ENCODE measurements at regions not wholly inside any gene's neighbourhood (a gene's known extent, or its start where the extent isn't known, plus 50 kb on each side); places are given as distances from the start of the nearest gene placed in this dataset.

DNA sequence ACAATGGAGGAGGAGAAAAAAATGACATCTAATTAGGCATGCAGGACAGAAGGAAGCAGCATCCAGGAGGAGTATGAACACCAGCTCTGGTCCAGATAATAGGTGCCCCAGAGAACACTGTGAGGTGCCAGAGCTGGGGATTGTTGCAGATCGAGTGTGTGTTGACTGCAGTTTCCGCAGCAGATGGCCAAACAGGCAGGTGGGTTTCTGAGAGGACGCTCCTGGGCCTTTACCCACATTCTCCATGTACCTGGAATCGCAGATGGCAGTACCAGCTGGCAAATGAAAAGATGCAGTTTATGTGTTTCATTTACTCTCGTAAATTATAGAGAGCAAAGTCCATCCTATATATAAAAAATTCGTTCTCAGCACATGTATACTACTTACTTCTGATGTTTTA lies 182.2 kb upstream of the ISL1 start:
- TF ChIP-seq, protein P1, sequence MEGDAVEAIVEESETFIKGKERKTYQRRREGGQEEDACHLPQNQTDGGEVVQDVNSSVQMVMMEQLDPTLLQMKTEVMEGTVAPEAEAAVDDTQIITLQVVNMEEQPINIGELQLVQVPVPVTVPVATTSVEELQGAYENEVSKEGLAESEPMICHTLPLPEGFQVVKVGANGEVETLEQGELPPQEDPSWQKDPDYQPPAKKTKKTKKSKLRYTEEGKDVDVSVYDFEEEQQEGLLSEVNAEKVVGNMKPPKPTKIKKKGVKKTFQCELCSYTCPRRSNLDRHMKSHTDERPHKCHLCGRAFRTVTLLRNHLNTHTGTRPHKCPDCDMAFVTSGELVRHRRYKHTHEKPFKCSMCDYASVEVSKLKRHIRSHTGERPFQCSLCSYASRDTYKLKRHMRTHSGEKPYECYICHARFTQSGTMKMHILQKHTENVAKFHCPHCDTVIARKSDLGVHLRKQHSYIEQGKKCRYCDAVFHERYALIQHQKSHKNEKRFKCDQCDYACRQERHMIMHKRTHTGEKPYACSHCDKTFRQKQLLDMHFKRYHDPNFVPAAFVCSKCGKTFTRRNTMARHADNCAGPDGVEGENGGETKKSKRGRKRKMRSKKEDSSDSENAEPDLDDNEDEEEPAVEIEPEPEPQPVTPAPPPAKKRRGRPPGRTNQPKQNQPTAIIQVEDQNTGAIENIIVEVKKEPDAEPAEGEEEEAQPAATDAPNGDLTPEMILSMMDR (conservative IDR thresholded peaks at IDR 0.05; ENCODE audit: low read length), result no peak
- no peak for TF ChIP-seq EZH2phosphoT487 (IDR thresholded peaks at IDR 0.05; ENCODE audit: borderline replicate concordance)
